H1 (cell line): ENCODE measurements at regions not wholly inside any gene's neighbourhood (a gene's known extent, or its start where the extent isn't known, plus 50 kb on each side); places are given as distances from the start of the nearest gene placed in this dataset.

Experiments used
- CTCF ChIA-PET: fragments of 300-600 bp; sonication (Branson Sonifier 250); formaldehyde crosslinking; loops from one replicate; lab custom pipeline; 2021; ENCODE audit not compliant: partially characterized antibody; lab: Charles Lee
- POLR2A ChIA-PET: fragments of 300-600 bp; sonication (Branson Sonifier 250); formaldehyde crosslinking; loops from one replicate; lab custom pipeline; 2021; ENCODE audit warnings: inconsistent platforms; ENCODE audit not compliant: partially characterized antibody; lab: Charles Lee
- DNase-seq, 2 experiments: peaks; one replicate each; pipeline versions ENCODE4 v3.0.0 to v3.0.0-alpha.2; 2010 to 2022; ENCODE audit warnings: low spot score in 2 of 2, low read depth in 1 of 2, mixed read lengths in 1 of 2
- FAIRE-seq: peaks from 2 replicates; lab custom pipeline; 2011; peaks lifted over from hg19 to GRCh38; lab: Jason Lieb, UNC
- H2AFZ ChIP-seq: 2 replicates; pipeline ENCODE4 v1.8.1; 2012; ENCODE audit warnings: low read length, inconsistent platforms
- H2AK5ac ChIP-seq: 2 replicates; pipeline ENCODE4 v1.6.1; 2013; ENCODE audit warnings: low read depth, low read length
- H2BK120ac ChIP-seq: replicated peaks from 2 replicates; pipeline ENCODE3; 2013; ENCODE audit warnings: low read depth, low read length, inconsistent platforms
- H2BK12ac ChIP-seq: 2 replicates; pipeline ENCODE4 v1.6.1; 2013; ENCODE audit warnings: low read depth, low read length
- H2BK15ac ChIP-seq: 2 replicates; pipeline ENCODE4 v1.6.1; 2013; ENCODE audit warnings: low read length
- H2BK20ac ChIP-seq: 2 replicates; pipeline ENCODE4 v1.6.1; 2013; ENCODE audit warnings: low read length
- H2BK5ac ChIP-seq: 2 replicates; pipeline ENCODE4 v1.6.1; 2013; ENCODE audit warnings: low read depth, low read length
- H3K14ac ChIP-seq: 2 replicates; pipeline ENCODE4 v1.6.1; 2013; ENCODE audit warnings: inconsistent platforms; ENCODE audit not compliant: insufficient read length
- H3K18ac ChIP-seq: 2 replicates; pipeline ENCODE4 v1.6.1; 2013; ENCODE audit warnings: low read length; ENCODE audit errors: extremely low read depth
- H3K23ac ChIP-seq: 2 replicates; pipeline ENCODE4 v1.6.1; 2013; ENCODE audit warnings: inconsistent platforms; ENCODE audit not compliant: insufficient read length
- H3K23me2 ChIP-seq: 2 replicates; pipeline ENCODE4 v1.6.1; 2013; ENCODE audit warnings: low read depth, low read length
- H3K27ac ChIP-seq: 2 replicates; pipeline ENCODE4 v1.6.1; 2011; ENCODE audit warnings: low read depth, low read length, inconsistent platforms
- H3K27me3 ChIP-seq, 4 experiments: replicated peaks in 1 of 4; 1 replicate in 1 of 4; 2 replicates in 3 of 4; pipeline versions ENCODE4 v1.6.1 to v1.8.1; 2011 to 2013; ENCODE audit warnings: low read length in 3 of 4, mild to moderate bottlenecking in 3 of 4, inconsistent platforms in 2 of 4, mixed read lengths in 2 of 4, moderate library complexity in 1 of 4; ENCODE audit not compliant: control insufficient read depth in 3 of 4, insufficient read depth in 3 of 4; ENCODE audit errors: extremely low read depth in 1 of 4
- H3K36me3 ChIP-seq, 4 experiments: 2 replicates each; pipeline versions ENCODE4 v1.6.1 to v1.8.1; 2011 to 2013; ENCODE audit warnings: mild to moderate bottlenecking in 4 of 4, low read length in 3 of 4, moderate library complexity in 2 of 4, control low read depth in 1 of 4, inconsistent platforms in 1 of 4; ENCODE audit not compliant: insufficient read depth in 4 of 4, control insufficient read depth in 2 of 4
- H3K4ac ChIP-seq: replicated peaks from 2 replicates; pipeline ENCODE3; 2013; ENCODE audit warnings: low read length, low read depth, mixed read lengths, inconsistent platforms; ENCODE audit not compliant: insufficient read length
- H3K4me1 ChIP-seq, 4 experiments: replicated peaks in 1 of 4; 1 replicate in 1 of 4; 2 replicates in 3 of 4; pipeline versions ENCODE4 v1.6.1 to v1.8.1; 2011 to 2013; ENCODE audit warnings: low read length in 3 of 4, inconsistent platforms in 2 of 4, mixed read lengths in 1 of 4; ENCODE audit not compliant: insufficient read depth in 4 of 4, control insufficient read depth in 3 of 4
- H3K4me2 ChIP-seq, 2 experiments: 2 replicates each; pipeline versions ENCODE4 v1.6.1 to v1.8.1; 2011 to 2013; ENCODE audit warnings: low read depth in 2 of 2, low read length in 2 of 2, control low read depth in 1 of 2, inconsistent platforms in 1 of 2, mild to moderate bottlenecking in 1 of 2; ENCODE audit not compliant: insufficient read depth in 1 of 2
- H3K4me3 ChIP-seq, 4 experiments: fragments of 200-600, 300-600 bp in 1 of 4; sonication (generic), shearing (Covaris generic), sonication (Bioruptor Twin) in 1 of 4; 2 replicates each; pipeline versions ENCODE4 v1.5.1 to v1.8.1; 2011 to 2016; ENCODE audit warnings: low read length in 4 of 4, low read depth in 3 of 4, control low read depth in 2 of 4, inconsistent platforms in 2 of 4, mild to moderate bottlenecking in 2 of 4, mixed read lengths in 1 of 4, moderate library complexity in 1 of 4; ENCODE audit not compliant: insufficient read depth in 2 of 4; ENCODE audit errors: extremely low read depth in 1 of 4
- H3K56ac ChIP-seq: replicated peaks from 2 replicates; pipeline ENCODE3; 2013; ENCODE audit warnings: low read depth, mild to moderate bottlenecking, mixed read lengths, low read length, inconsistent platforms; ENCODE audit not compliant: insufficient read length
- H3K79me1 ChIP-seq: 2 replicates; pipeline ENCODE4 v1.6.1; 2013; ENCODE audit warnings: low read depth, low read length, control low read depth
- H3K79me2 ChIP-seq, 2 experiments: 2 replicates each; pipeline versions ENCODE4 v1.6.1 to v1.8.1; 2012 to 2013; ENCODE audit warnings: low read length in 2 of 2, mild to moderate bottlenecking in 2 of 2, inconsistent platforms in 1 of 2; ENCODE audit not compliant: insufficient read depth in 2 of 2, control insufficient read depth in 1 of 2
- H3K9ac ChIP-seq, 4 experiments: replicated peaks in 1 of 4; 1 replicate in 1 of 4; 2 replicates in 3 of 4; pipeline versions ENCODE4 v1.6.1 to v1.8.1; 2011 to 2013; ENCODE audit warnings: low read depth in 3 of 4, low read length in 3 of 4, control low read depth in 2 of 4, mild to moderate bottlenecking in 2 of 4, moderate library complexity in 2 of 4, inconsistent platforms in 1 of 4; ENCODE audit errors: extremely low read depth in 1 of 4
- H3K9me3 ChIP-seq, 2 experiments: 2 replicates each; pipeline versions ENCODE4 v1.6.1 to v1.8.1; 2012 to 2013; ENCODE audit warnings: mild to moderate bottlenecking in 2 of 2, moderate library complexity in 2 of 2, control low read depth in 1 of 2, inconsistent platforms in 1 of 2, low read depth in 1 of 2, low read length in 1 of 2, mixed read lengths in 1 of 2; ENCODE audit not compliant: insufficient read depth in 2 of 2
- H4K20me1 ChIP-seq, 2 experiments: replicated peaks in 1 of 2; 2 replicates each; pipeline versions ENCODE3 to v1.8.1; 2011 to 2013; ENCODE audit warnings: inconsistent platforms in 2 of 2, low read length in 2 of 2, mild to moderate bottlenecking in 1 of 2; ENCODE audit not compliant: insufficient read depth in 2 of 2, control insufficient read depth in 1 of 2
- H4K5ac ChIP-seq: 2 replicates; pipeline ENCODE4 v1.6.1; 2013; ENCODE audit warnings: low read length, low read depth, mixed read lengths, inconsistent platforms; ENCODE audit not compliant: insufficient read length
- H4K8ac ChIP-seq: 2 replicates; pipeline ENCODE4 v1.8.0; 2013; ENCODE audit warnings: mild to moderate bottlenecking, moderate library complexity, low read length, inconsistent platforms; ENCODE audit not compliant: insufficient read depth; ENCODE audit errors: extremely low read depth
- H4K91ac ChIP-seq: replicated peaks from 2 replicates; pipeline ENCODE3; 2013; ENCODE audit warnings: low read length, mixed read lengths, inconsistent platforms; ENCODE audit not compliant: insufficient read length
- BCL11A ChIP-seq, 2 experiments: IDR thresholded peaks; one replicate each; pipeline ENCODE4 v1.6.1; 2011; ENCODE audit warnings: low read depth in 2 of 2, low read length in 2 of 2, mild to moderate bottlenecking in 2 of 2
- GTF2F1 ChIP-seq: IDR thresholded peaks from 2 replicates; pipeline ENCODE4 v1.6.1; 2012; ENCODE audit warnings: low read depth, low read length, improper control_type of control experiment, borderline replicate concordance
- HDAC2 ChIP-seq, 2 experiments: fragments of 300-600 bp in 1 of 2; sonication (generic) in 1 of 2; IDR thresholded peaks; 2 replicates each; pipeline ENCODE4 v1.6.1; 2011 to 2012; ENCODE audit warnings: low read depth in 2 of 2, low read length in 2 of 2, mild to moderate bottlenecking in 2 of 2, moderate library complexity in 2 of 2, borderline replicate concordance in 1 of 2, inconsistent platforms in 1 of 2
- KDM1A ChIP-seq: fragments of 200-600, 300-600 bp; sonication (generic); IDR thresholded peaks from 2 replicates; pipeline ENCODE4 v1.7.1; 2016; ENCODE audit warnings: mild to moderate bottlenecking, low read length, borderline replicate concordance
- MAFK ChIP-seq: IDR thresholded peaks from 2 replicates; pipeline ENCODE4 v1.6.1; 2012; ENCODE audit warnings: low read depth, mild to moderate bottlenecking, improper control_type of control experiment, low read length
- NANOG ChIP-seq: IDR thresholded peaks from 2 replicates; pipeline ENCODE4 v1.6.1; 2011; ENCODE audit warnings: low read length, low read depth, mild to moderate bottlenecking, inconsistent platforms; ENCODE audit not compliant: insufficient read depth, poor library complexity, severe bottlenecking
- SP2 ChIP-seq: IDR thresholded peaks from 2 replicates; pipeline ENCODE4 v1.6.1; 2012; ENCODE audit warnings: mild to moderate bottlenecking, low read length, inconsistent platforms
- SUZ12 ChIP-seq: fragments of 200-600 bp; sonication (generic); IDR thresholded peaks from 2 replicates; pipeline ENCODE4 v1.6.1; 2012; ENCODE audit warnings: mild to moderate bottlenecking, inconsistent platforms, low read length, moderate library complexity, mixed read lengths
- TAF1 ChIP-seq: IDR thresholded peaks from 2 replicates; pipeline ENCODE4 v1.6.1; 2011; ENCODE audit warnings: mild to moderate bottlenecking, low read depth, low read length
- TBP ChIP-seq: IDR thresholded peaks from 2 replicates; pipeline ENCODE4 v1.6.1; 2011; ENCODE audit warnings: low read depth, low read length, improper control_type of control experiment
- YY1 ChIP-seq: IDR thresholded peaks from 2 replicates; pipeline ENCODE4 v1.6.1; 2011; ENCODE audit warnings: low read depth, mild to moderate bottlenecking, low read length
- ZNF274 ChIP-seq: IDR thresholded peaks from 2 replicates; pipeline ENCODE4 v1.7.0; 2012; ENCODE audit warnings: low read length, borderline replicate concordance; ENCODE audit errors: extremely low read depth
- WGBS, 2 experiments: shearing (Covaris generic) in 1 of 2; methylation state at CpG; one replicate each; pipeline versions ENCODE4 v1.1.6 to v1.1.7; 2013 to 2015; ENCODE audit warnings: low lambda C conversion rate in 2 of 2, mixed read lengths in 2 of 2, inconsistent platforms in 1 of 2, low coverage in 1 of 2, missing lambda C conversion rate in 1 of 2; ENCODE audit not compliant: insufficient replicate concordance in 2 of 2, insufficient coverage in 1 of 2, insufficient read length in 1 of 2; ENCODE audit errors: extremely low coverage in 1 of 2, missing lambda C conversion rate in 1 of 2; 5-methylcytosine and 5-hydroxymethylcytosine counted together
- TF ChIP-seq, protein P1 (sequence below): IDR thresholded peaks from 2 replicates; pipeline ENCODE4 v1.6.1; 2011; ENCODE audit warnings: low read depth, mild to moderate bottlenecking, low read length; ENCODE audit not compliant: insufficient read depth

DNA sequence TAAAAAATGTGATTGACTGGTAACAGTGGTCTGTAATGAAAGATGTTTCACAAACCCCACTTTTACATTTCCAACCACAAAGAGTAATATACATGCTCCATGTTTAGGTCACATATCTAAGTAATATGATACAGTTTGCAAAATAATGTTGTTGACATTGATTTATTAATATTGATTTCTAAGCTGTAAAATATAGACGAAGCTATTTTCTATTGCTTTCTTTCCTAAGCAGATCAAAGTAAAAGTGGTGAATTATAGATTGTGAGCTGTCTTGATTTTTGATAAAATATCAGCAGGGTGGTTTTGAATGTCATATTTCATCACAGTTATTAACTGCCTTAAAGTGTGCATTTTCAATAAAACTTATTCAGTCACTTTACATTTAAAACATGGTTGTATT lies 2292.8 kb downstream of the PCDH9 start:
- Histone ChIP-seq H3K4me1 (no peaks in the 10 kb centered on the region), H2AFZ (no peak overlapping the region), H3K36me3 (no peaks in the 10 kb centered on the region), H3K4me2 (no peak overlapping the region), H2BK20ac (no peak overlapping the region), H3K23me2 (no peaks in the 10 kb centered on the region), H3K14ac (no peak overlapping the region), H4K91ac (no peak overlapping the region), H3K79me1 (no peaks in the 10 kb centered on the region), H3K27me3 (peaks cover 0 to under 1% (median 0%) of the 10 kb centered on the region in 4 experiments; a peak in 1 of 7 replicates), H4K5ac (no peak overlapping the region), H4K20me1 (no peaks in the 10 kb centered on the region), H3K9me3 (no peaks in the 10 kb centered on the region), H3K4ac (no peak overlapping the region), H3K9ac (no peak overlapping the region), H3K18ac (no peak overlapping the region), H3K4me3 (no peak overlapping the region), H4K8ac (no peak overlapping the region), H3K27ac (no peak overlapping the region), H3K79me2 (no peaks in the 10 kb centered on the region), H2BK5ac (no peak overlapping the region), H3K56ac (no peak overlapping the region), H3K23ac (no peak overlapping the region), H2BK15ac (no peak overlapping the region), H2AK5ac (no peak overlapping the region), H2BK12ac (no peak overlapping the region), H2BK120ac (no peak overlapping the region)
- ChIA-PET CTCF (interaction anchor here (1.2 kb wide), 1 partner anchor 12 kb away, joined by 5 read pairs; no protein-coding TSS in a partner anchor), POLR2A (no interaction called here)
- no peak for TF ChIP-seq TBP
- no peak for TF ChIP-seq YY1
- TF ChIP-seq MAFK = no peak
- no peak for TF ChIP-seq NANOG
- TF ChIP-seq HDAC2 (IDR thresholded peaks at IDR 0.05; ENCODE audit: borderline replicate concordance in 1 of 2, low read depth in 2 of 2, low read length in 2 of 2) = no peak
- TF ChIP-seq ZNF274 = no peak
- TF ChIP-seq SP2 = no peak
- TF ChIP-seq SUZ12 = no peak
- no peak for TF ChIP-seq TAF1
- TF ChIP-seq GTF2F1 = no peak
- TF ChIP-seq KDM1A = no peak
- TF ChIP-seq, protein P1, sequence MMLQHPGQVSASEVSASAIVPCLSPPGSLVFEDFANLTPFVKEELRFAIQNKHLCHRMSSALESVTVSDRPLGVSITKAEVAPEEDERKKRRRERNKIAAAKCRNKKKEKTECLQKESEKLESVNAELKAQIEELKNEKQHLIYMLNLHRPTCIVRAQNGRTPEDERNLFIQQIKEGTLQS = no peak
- no peak for TF ChIP-seq BCL11A (IDR thresholded peaks at IDR 0.05; ENCODE audit: low read depth in 2 of 2, low read length in 2 of 2)
- 86% methylated on average over 1 of the region's 1 CpG; no CpG with 5 or more reads in 1 of the 2 experiments for WGBS, 2 experiments
- FAIRE-seq (no peak), DNase-seq (no peak)
